Esophagus muscularis mucosa (tissue), 4 donors: ENCODE measurements at regions not wholly inside any gene's neighbourhood (a gene's known extent, or its start where the extent isn't known, plus 50 kb on each side); places are given as distances from the start of the nearest gene placed in this dataset.

Source experiments
- DNase-seq: peaks from one replicate; pipeline ENCODE4 v3.0.0-alpha.2; 2017; ENCODE audit errors: extremely low spot score
- H3K27ac ChIP-seq, 4 donors: fragments of 200-600 bp; sonication (generic); replicated peaks in 1 of 4; 1 replicate in 3 of 4; 2 replicates in 1 of 4; pipeline ENCODE4 v1.5.1; 2016 to 2019; ENCODE audit warnings: mild to moderate bottlenecking in 1 of 4
- H3K27me3 ChIP-seq, 4 donors: fragments of 200-600 bp; sonication (generic); one replicate each; pipeline versions ENCODE4 v1.5.1 to v1.6.0; 2016 to 2019
- H3K36me3 ChIP-seq, 4 donors: fragments of 200-600 bp; sonication (generic); one replicate each; pipeline ENCODE4 v1.5.1; 2016 to 2019
- H3K4me1 ChIP-seq, 4 donors: fragments of 200-600 bp; sonication (generic); one replicate each; pipeline ENCODE4 v1.5.1; 2016 to 2019
- H3K4me3 ChIP-seq, 4 donors: fragments of 200-600 bp; sonication (generic); 1 replicate in 2 of 4; 2 replicates in 2 of 4; pipeline ENCODE4 v1.5.1; 2016 to 2019; ENCODE audit warnings: mild to moderate bottlenecking in 4 of 4, moderate library complexity in 1 of 4
- H3K9me3 ChIP-seq, 4 donors: fragments of 200-600 bp; sonication (generic); 1 replicate in 3 of 4; 2 replicates in 1 of 4; pipeline ENCODE4 v1.5.1; 2016 to 2019
- EP300 ChIP-seq: sonication (generic); formaldehyde crosslinking; IDR thresholded peaks from one replicate; pipeline ENCODE4 v1.6.1; 2017; ENCODE audit warnings: antibody characterized with exemption
- POLR2A ChIP-seq: fragments of 450-650 bp; IDR thresholded peaks from one replicate; pipeline ENCODE4 v1.6.1; 2017; ENCODE audit warnings: antibody characterized with exemption, moderate library complexity, mild to moderate bottlenecking, low read depth
- POLR2AphosphoS5 ChIP-seq, 2 donors: sonication (generic); formaldehyde crosslinking; IDR thresholded peaks; one replicate each; pipeline ENCODE4 v1.6.1; 2017; ENCODE audit warnings: antibody characterized with exemption in 2 of 2
- WGBS: methylation state at CpG from one replicate; pipeline ENCODE4 v1.1.5; 2018; 5-methylcytosine and 5-hydroxymethylcytosine counted together
- intact Hi-C: fragments of 100-400 bp; cut with DNase I; formaldehyde crosslinking; loops from one replicate; pipeline ENCODE4 v1.15.1; 2023
- TF ChIP-seq, protein P1 (sequence below), 3 experiments: fragments of 200-600 bp in 2 of 3; fragments of 450-650 bp in 1 of 3; sonication (generic) in 2 of 3; IDR thresholded peaks; one replicate each; pipeline ENCODE4 v1.5.1; 2017 to 2019; ENCODE audit warnings: antibody characterized with exemption in 3 of 3, mild to moderate bottlenecking in 2 of 3, moderate library complexity in 1 of 3

- 77% methylated on average over 5 of the region's 5 CpGs for WGBS
Observed at GRCh38 chr12:41635626-41636364, 447.7 kb downstream of the PDZRN4 start.

GRCh38 chr12:41634091-41634490 is 446.0 kb downstream of the PDZRN4 start:
- H3K36me3 ChIP-seq = no peaks in the 10 kb centered on the region
- H3K9me3 ChIP-seq = peaks cover 0 to 3% (median 0%) of the 10 kb centered on the region in 4 donors
- TF ChIP-seq, protein P1, sequence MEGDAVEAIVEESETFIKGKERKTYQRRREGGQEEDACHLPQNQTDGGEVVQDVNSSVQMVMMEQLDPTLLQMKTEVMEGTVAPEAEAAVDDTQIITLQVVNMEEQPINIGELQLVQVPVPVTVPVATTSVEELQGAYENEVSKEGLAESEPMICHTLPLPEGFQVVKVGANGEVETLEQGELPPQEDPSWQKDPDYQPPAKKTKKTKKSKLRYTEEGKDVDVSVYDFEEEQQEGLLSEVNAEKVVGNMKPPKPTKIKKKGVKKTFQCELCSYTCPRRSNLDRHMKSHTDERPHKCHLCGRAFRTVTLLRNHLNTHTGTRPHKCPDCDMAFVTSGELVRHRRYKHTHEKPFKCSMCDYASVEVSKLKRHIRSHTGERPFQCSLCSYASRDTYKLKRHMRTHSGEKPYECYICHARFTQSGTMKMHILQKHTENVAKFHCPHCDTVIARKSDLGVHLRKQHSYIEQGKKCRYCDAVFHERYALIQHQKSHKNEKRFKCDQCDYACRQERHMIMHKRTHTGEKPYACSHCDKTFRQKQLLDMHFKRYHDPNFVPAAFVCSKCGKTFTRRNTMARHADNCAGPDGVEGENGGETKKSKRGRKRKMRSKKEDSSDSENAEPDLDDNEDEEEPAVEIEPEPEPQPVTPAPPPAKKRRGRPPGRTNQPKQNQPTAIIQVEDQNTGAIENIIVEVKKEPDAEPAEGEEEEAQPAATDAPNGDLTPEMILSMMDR (IDR thresholded peaks at IDR 0.05) = no peak
- no peak for TF ChIP-seq POLR2A
- no peak for TF ChIP-seq POLR2AphosphoS5 (IDR thresholded peaks at IDR 0.05)
- no peak for TF ChIP-seq EP300
- peaks cover 0 to 3% (median 0%) of the 10 kb centered on the region in 4 donors for H3K4me1 ChIP-seq
- DNase-seq = no peak
- 78% methylated on average over 4 of the region's 4 CpGs for WGBS
- no peak overlapping the region for H3K27ac ChIP-seq
- intact Hi-C loops = no loop called here
- no peaks in the 10 kb centered on the region for H3K27me3 ChIP-seq
- no peak overlapping the region for H3K4me3 ChIP-seq

More at GRCh38 chr12:41635626-41636364, 447.7 kb downstream of the PDZRN4 start:
- no peak for DNase-seq
- Histone ChIP-seq H3K27me3 (no peaks in the 10 kb centered on the region), H3K36me3 (no peaks in the 10 kb centered on the region), H3K9me3 (peaks cover 0 to 3% (median 0%) of the 10 kb centered on the region in 4 donors), H3K4me3 (no peak overlapping the region), H3K4me1 (peaks cover 0 to 3% (median 0%) of the 10 kb centered on the region in 4 donors), H3K27ac (no peak overlapping the region)
- intact Hi-C loops = no loop called here
- no peak for TF ChIP-seq EP300
- TF ChIP-seq POLR2AphosphoS5 (IDR thresholded peaks at IDR 0.05) = no peak
- TF ChIP-seq, protein P1 (IDR thresholded peaks at IDR 0.05) = no peak
- no peak for TF ChIP-seq POLR2A

DNA sequence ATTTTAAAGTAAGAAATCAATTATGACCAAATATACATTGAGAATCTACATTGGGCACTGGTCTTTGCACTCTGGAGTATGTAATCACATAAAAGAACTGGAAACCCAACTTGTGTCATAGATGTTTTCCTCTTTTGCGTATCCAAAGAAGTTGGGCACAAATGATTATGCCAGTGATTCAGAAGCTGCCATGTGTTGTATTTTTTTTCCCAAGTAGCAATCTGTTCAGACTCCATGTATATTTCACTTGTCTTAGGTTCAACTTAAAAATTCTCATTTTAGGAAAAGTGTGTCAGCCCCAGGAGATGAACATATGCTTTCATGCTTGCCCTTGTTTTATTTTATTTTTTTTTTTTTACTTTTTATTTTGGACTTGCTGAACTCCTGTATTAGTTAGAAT is 441.5 kb downstream of the PDZRN4 start:
- 96% methylated on average over 1 of the region's 1 CpG for WGBS
- no peaks in the 10 kb centered on the region for H3K36me3 ChIP-seq
- TF ChIP-seq POLR2A (no peak), EP300 (no peak), POLR2AphosphoS5 (IDR thresholded peaks at IDR 0.05) (no peak)
- TF ChIP-seq, protein P1 (IDR thresholded peaks at IDR 0.05) = no peak
- no peaks in the 10 kb centered on the region for H3K27me3 ChIP-seq
- no peaks in the 10 kb centered on the region for H3K4me1 ChIP-seq
- no peak for DNase-seq
- H3K4me3 ChIP-seq = no peak overlapping the region
- H3K9me3 ChIP-seq = peaks cover 0 to 7% (median 2%) of the 10 kb centered on the region in 4 donors
- intact Hi-C loops = no loop called here
- no peak overlapping the region for H3K27ac ChIP-seq

GRCh38 chr12:41627476-41627875 is 439.4 kb downstream of the PDZRN4 start:
- intact Hi-C loops = no loop called here
- H3K9me3 ChIP-seq = peaks cover 0 to 7% (median 0%) of the 10 kb centered on the region in 4 donors
- no peak overlapping the region for H3K27ac ChIP-seq
- H3K4me3 ChIP-seq = no peak overlapping the region
- H3K4me1 ChIP-seq = no peaks in the 10 kb centered on the region
- H3K27me3 ChIP-seq = no peaks in the 10 kb centered on the region
- H3K36me3 ChIP-seq = no peaks in the 10 kb centered on the region
- WGBS = 75% methylated on average over 5 of the region's 5 CpGs
- no peak for DNase-seq
- no peak for TF ChIP-seq POLR2AphosphoS5 (IDR thresholded peaks at IDR 0.05)
- no peak for TF ChIP-seq EP300
- no peak for TF ChIP-seq POLR2A
- TF ChIP-seq, protein P1 (IDR thresholded peaks at IDR 0.05) = no peak
